ENCODE measurements at regions not wholly inside any gene's neighbourhood (a gene's known extent, or its start where the extent isn't known, plus 50 kb on each side); places are given as distances from the start of the nearest gene placed in this dataset.

- TF ChIP-seq POLR2A (IDR thresholded peaks at IDR 0.05) (no peak), CTCF (IDR thresholded peaks at IDR 0.05) (no peak), POLR2AphosphoS5 (IDR thresholded peaks at IDR 0.05) (no peak)
These were observed 272.4 kb downstream of the DUSP10 start for GRCh38 chr1:221469476-221469875.

Data from upper lobe of left lung (tissue), 4 donors.